GM21526 (cell line): ENCODE measurements at regions not wholly inside any gene's neighbourhood (a gene's known extent, or its start where the extent isn't known, plus 50 kb on each side); places are given as distances from the start of the nearest gene placed in this dataset.
"Not testable (repeated sequence)": the region's sequence is repeated elsewhere in the genome, so short reads cannot be mapped to it uniquely, and the experiment has no call there.

Source experiments
- ATAC-seq: cut with Tn5 transposase; IDR thresholded peaks from one replicate; pipeline ENCODE4 v1.9.1; 2021; ENCODE audit warnings: moderate library complexity; ENCODE audit not compliant: unreplicated experiment, low FRiP score

- no peak for ATAC-seq
Observed at GRCh38 chr13:63855457-63856118, 2439.9 kb upstream of the PCDH20 start.

DNA sequence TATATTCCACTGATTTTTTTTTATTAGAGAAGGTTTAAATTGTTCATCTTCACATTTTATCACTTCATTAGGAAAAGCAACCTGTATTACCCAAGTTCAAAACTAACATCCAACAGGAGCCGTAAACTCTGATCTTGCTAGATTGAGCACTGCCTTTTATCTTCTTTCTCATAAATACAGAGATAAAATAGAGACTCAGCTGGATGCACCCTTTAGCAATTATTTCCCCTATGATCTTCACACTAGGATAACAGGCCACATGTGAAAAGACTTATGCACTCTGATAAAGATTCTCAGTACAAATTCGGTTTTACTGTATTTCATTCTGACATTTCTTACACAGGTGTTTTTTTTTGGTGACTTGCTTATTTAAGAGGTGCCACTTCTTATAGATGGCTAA is 2438.2 kb upstream of the PCDH20 start:
- no peak for ATAC-seq

GRCh38 chr13:63851526-63851925 is 2435.9 kb upstream of the PCDH20 start:
- ATAC-seq, result no peak

- no peak for ATAC-seq
Observed at GRCh38 chr13:63843766-63844699, 2428.4 kb upstream of the PCDH20 start.

- no peak for ATAC-seq
Observed at GRCh38 chr13:63842102-63842501, 2426.5 kb upstream of the PCDH20 start.

DNA sequence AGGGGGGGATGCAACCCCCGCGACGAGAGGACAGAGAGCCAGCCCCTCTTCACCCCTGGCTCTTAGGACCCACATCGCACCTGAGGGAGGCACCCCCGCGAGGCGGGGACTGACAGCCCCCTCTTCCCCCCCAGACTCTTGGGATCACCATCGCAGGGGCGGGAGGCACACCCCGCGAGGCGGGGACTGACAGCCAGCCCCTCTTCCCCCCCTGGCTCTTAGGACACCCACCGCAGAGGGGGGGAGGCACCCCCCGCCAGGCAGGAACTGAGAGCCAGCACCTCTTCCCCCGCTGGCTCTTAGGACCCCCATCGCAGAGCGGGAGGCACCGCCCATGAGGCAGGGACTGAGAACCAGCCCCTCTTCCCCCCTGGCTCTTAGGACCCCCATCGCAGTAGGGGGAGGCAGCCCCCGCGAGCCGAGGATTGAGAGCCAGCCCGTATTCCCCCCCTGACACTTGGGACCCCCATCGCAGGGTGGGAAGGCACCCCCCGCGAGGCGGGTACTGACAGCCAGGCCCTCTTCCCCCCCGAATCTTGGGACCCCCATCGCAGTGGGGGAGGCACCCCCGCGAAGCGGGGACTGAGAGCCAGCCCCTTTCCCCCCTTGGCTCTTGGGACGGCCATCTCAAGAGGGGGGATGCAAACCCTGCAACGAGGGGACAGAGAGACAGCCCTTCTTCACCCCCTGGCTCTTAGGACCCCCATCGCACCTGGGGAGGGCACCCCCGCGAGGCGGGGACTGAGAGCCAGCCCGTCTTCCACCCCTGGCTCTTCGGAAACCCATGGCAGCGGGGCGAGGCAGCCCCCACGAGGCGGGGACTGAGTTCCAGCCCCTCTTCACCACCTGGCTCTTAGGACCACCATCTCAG is 2425.1 kb upstream of the PCDH20 start:
- no peak for ATAC-seq

GRCh38 chr13:63838366-63839110 is 2422.9 kb upstream of the PCDH20 start:
- ATAC-seq, result no peak

DNA sequence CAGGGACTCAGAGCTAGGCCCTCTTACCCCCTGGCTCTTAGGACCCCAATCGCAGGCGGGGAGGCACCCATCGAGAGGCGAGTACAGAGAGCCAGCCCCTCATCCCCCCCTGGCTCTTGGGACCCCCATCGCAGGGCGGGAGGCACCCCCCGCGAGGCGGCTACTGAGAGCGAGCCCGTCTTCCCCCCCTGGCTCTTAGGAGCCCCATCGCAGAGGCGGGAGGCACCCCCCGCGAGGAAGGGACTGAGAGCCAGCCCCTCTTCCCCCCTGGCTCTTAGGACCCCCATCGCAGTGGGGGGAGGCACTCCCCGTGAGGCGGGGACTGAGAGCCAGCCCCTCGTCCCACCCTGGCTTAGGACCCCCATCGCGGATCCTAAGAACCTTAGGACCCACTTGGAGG is 2422.1 kb upstream of the PCDH20 start:
- not testable (repeated sequence) for ATAC-seq

GRCh38 chr13:63829609-63830008 is 2414.0 kb upstream of the PCDH20 start:
- not testable (repeated sequence) for ATAC-seq

GRCh38 chr13:63821785-63822184 is 2406.1 kb upstream of the PCDH20 start:
- not testable (repeated sequence) for ATAC-seq

DNA sequence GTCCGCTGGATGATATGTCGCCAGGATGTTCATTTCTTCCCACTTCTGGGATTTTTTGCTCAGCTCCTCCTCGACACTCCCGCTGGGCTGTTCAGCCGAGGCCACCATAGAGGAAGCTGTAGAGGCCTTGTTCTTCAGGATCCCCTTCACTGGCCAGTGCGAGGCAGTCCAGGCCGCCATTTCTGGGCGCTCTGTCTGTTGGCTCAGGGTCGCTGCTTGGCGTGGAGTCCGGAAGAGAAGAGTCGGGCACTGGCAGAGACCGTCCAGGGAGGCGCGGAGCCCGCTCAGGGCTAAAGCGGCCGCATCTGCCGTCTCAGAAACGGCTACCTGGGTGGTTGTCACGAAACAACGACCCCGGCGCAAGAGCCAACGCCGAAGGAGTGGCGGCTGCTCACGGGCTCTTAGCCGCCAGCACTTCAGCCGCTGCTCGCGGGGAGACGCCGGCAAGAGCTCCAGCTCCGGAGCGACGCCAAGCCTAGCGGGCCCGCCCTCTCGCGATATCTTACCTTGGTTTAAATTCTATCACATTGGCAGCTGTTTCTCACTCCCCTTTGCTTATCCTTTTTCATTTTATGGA is 2395.9 kb upstream of the PCDH20 start:
- ATAC-seq, result not testable (repeated sequence)

GRCh38 chr13:63791134-63791533 is 2375.5 kb upstream of the PCDH20 start:
- not testable (repeated sequence) for ATAC-seq

DNA sequence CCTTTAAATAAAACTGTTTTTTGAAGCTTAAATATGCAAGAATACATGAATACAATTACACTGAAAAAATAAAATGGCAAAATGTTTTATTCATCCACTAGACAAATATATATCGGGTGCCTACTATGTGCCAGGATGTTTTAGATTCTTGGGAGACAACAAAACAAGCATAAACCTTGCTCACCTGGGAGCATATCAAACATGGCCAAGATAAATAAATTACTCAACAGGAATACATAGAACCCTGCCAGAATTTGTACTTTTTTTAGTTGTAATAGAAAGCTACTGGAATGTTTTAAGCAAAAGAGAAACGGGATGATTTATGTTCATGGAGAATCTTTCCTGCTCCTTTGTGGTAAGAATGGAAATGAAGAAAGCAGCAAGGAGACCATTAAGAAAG is 2358.5 kb upstream of the PCDH20 start:
- ATAC-seq, result no peak

DNA sequence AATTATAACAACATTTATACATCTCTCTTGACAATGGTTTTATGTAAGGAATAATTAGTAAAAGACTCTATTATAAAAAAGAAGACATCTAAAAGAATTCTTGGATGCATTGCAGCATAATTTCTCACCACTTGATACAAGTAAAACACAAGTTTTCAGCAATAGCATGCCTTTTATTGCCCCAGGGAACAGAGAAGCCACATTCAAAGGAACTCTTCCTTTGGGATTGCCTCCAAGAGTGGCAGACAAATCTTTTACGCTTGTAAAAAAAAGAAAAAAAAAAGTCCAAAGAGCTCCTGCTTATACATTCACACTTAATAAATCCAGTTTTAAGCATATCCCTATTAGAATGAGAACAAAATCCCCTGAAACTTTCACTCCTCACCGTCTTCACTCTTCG is 2357.8 kb upstream of the PCDH20 start:
- ATAC-seq, result no peak

- ATAC-seq, result not testable (repeated sequence)
Observed at GRCh38 chr13:63757683-63758082, 2342.0 kb upstream of the PCDH20 start.

GRCh38 chr13:63749857-63750256 is 2334.2 kb upstream of the PCDH20 start:
- not testable (repeated sequence) for ATAC-seq

GRCh38 chr13:63741814-63742101 is 2326.1 kb upstream of the PCDH20 start:
- ATAC-seq, result not testable (repeated sequence)

- ATAC-seq, result no peak
Observed at GRCh38 chr13:63741029-63741813, 2325.6 kb upstream of the PCDH20 start.

DNA sequence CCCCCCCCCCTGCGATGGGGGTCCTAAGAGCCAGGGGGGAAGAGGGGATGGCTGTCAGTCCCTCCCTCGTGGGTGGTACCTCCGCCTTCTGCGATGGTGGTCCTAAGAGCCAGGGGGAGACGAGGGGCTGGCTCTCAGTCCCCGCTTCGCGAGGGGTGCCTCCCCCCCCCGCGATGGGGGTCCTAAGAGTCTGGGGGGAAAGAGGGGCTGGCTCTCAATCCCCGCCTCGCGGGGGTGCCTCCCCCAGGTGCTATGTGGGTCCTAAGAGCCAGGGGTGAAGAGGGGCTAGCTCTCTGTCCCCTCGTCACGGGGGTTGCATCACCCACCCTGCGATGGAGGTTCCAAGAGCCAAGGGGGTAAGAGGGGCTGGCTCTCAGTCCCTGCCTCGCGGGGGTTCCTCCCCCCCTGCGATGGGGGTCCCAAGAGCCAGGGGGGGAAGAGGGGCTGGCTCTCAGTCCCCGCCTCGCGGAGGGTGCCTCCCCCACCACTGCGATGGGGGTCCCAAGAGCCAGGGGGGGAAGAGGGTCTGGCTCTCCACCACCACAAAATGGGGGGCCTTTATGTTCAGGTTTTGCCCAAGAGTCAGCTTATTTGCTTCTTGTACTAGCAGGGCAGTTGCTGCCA is 2323.6 kb upstream of the PCDH20 start:
- ATAC-seq, result not testable (repeated sequence)
